ENCODE measurements at regions not wholly inside any gene's neighbourhood (a gene's known extent, or its start where the extent isn't known, plus 50 kb on each side); places are given as distances from the start of the nearest gene placed in this dataset.

DNA sequence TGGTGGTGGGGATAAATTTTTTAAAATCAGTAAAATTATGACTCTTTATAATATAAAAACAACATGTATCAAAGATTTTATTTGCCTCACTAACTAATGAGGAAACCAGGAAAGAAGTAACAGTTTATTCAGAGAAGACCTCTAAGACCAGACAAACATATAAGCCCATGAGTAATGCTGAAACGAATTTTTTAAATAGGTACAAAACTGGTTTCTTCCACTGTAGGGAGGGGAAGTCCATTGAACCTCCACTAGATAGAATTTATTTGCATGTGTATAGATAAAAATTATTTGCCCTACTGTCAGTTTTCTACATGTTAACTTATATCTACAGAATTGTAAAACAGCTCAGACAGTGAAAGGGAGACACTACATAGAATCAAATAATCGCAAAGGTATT, 86.8 kb downstream of the ZC3H11B start:
- TF ChIP-seq, protein P1, sequence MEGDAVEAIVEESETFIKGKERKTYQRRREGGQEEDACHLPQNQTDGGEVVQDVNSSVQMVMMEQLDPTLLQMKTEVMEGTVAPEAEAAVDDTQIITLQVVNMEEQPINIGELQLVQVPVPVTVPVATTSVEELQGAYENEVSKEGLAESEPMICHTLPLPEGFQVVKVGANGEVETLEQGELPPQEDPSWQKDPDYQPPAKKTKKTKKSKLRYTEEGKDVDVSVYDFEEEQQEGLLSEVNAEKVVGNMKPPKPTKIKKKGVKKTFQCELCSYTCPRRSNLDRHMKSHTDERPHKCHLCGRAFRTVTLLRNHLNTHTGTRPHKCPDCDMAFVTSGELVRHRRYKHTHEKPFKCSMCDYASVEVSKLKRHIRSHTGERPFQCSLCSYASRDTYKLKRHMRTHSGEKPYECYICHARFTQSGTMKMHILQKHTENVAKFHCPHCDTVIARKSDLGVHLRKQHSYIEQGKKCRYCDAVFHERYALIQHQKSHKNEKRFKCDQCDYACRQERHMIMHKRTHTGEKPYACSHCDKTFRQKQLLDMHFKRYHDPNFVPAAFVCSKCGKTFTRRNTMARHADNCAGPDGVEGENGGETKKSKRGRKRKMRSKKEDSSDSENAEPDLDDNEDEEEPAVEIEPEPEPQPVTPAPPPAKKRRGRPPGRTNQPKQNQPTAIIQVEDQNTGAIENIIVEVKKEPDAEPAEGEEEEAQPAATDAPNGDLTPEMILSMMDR (IDR thresholded peaks at IDR 0.05; ENCODE audit: low read depth, low read length), result no peak
- no peak overlapping the region for H3K4me3 ChIP-seq (ENCODE audit: low read depth, low read length)

DNA sequence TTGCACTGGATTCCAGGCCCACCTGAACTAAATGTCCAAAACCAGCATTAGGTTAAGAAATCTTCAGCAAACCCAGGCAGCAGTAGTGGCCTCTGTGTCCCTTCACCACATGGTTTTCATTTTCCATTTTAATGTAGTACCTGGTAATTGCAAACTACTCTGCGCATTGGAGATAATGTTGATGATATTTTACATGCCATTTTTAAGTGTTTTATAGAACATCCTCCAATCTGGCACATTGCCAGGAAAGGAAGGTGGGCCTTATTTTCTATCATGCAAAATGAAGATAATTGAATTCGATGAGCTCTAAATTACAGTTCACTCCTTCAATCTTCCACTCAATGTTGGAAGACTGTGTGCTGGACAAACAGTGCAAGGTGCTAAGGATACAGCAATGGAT, 89.5 kb downstream of the ZC3H11B start:
- H3K4me3 ChIP-seq (ENCODE audit: low read depth, low read length), result no peak overlapping the region
- TF ChIP-seq, protein P1 (IDR thresholded peaks at IDR 0.05; ENCODE audit: low read depth, low read length), result no peak

- no peak overlapping the region for H3K4me3 ChIP-seq (ENCODE audit: low read depth, low read length)
- TF ChIP-seq, protein P1 (IDR thresholded peaks at IDR 0.05; ENCODE audit: low read depth, low read length), result no peak
These were observed 91.6 kb downstream of the ZC3H11B start for GRCh38 chr1:219521325-219521724.

- TF ChIP-seq, protein P1 (IDR thresholded peaks at IDR 0.05; ENCODE audit: low read depth, low read length), result no peak
- no peak overlapping the region for H3K4me3 ChIP-seq (ENCODE audit: low read depth, low read length)
These were observed 92.7 kb downstream of the ZC3H11B start for GRCh38 chr1:219520241-219520640.

- no peak overlapping the region for H3K4me3 ChIP-seq (ENCODE audit: low read depth, low read length)
- TF ChIP-seq, protein P1 (IDR thresholded peaks at IDR 0.05; ENCODE audit: low read depth, low read length), result no peak
These were observed 94.0 kb downstream of the ZC3H11B start for GRCh38 chr1:219518907-219519248.

GRCh38 chr1:219518168-219518906, 94.6 kb downstream of the ZC3H11B start:
- TF ChIP-seq, protein P1 (IDR thresholded peaks at IDR 0.05; ENCODE audit: low read depth, low read length), result no peak
- no peak overlapping the region for H3K4me3 ChIP-seq (ENCODE audit: low read depth, low read length)

DNA sequence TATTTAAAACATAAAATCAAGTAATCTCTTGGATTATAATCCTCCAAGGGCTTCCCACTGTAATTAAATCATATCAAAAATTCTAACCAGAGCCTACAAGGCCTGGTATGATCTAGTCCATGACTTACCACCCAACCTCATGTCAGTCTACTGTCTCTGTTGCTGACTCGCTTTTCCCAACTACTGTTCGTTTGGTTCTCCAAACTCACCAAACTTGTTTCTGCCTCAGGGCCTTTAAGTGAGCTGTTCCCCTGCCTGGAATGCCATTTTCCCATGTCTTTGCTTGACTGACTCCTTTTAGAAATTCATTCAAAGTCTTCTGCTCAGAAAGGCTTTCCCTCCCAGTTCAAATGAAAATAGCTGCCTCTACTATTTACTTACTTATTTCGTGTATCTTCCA, 95.9 kb downstream of the ZC3H11B start:
- H3K4me3 ChIP-seq (ENCODE audit: low read depth, low read length), result no peak overlapping the region
- TF ChIP-seq, protein P1 (IDR thresholded peaks at IDR 0.05; ENCODE audit: low read depth, low read length), result no peak

Measured in WI38 (cell line).